Right lobe of liver (tissue), 4 donors: ENCODE measurements at regions not wholly inside any gene's neighbourhood (a gene's known extent, or its start where the extent isn't known, plus 50 kb on each side); places are given as distances from the start of the nearest gene placed in this dataset.

Experiments used
- POLR2A ChIP-seq: fragments of 450-650 bp; IDR thresholded peaks from one replicate; pipeline ENCODE4 v1.6.1; 2017; ENCODE audit warnings: antibody characterized with exemption, mild to moderate bottlenecking
- TF ChIP-seq, protein P1 (sequence below), 4 donors: fragments of 200-600 bp in 3 of 4; fragments of 450-650 bp in 1 of 4; IDR thresholded peaks; one replicate each; pipeline versions ENCODE4 v1.5.1 to v1.8.0; 2016 to 2022; ENCODE audit warnings: antibody characterized with exemption in 4 of 4, mild to moderate bottlenecking in 2 of 4
- donor health status: DM: no; HTN: no; CAD: no.
- donor health status: DM: no; HTN: no; CAD: no.
- donor health status: DM: no; HTN: yes; CAD: no.

DNA sequence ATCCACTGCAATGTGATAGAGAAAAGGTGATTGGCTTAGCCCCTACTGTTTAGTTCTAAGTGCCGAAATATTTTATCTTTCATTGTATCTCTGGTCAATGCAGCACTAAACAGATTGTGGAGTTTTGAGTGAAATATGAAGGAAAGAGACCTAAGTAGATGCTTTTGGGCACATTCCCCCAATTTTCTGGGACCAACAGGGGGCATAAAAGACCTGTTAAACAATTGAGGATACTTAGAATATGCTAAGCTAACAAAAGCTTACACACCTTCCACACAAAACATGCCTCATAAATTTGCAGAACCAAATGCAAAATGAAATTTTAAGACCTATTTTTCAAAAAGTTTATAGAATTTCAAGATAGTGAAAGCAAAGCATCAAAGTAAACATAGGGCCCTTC, 746.9 kb downstream of the TBC1D32 start:
- TF ChIP-seq, protein P1, sequence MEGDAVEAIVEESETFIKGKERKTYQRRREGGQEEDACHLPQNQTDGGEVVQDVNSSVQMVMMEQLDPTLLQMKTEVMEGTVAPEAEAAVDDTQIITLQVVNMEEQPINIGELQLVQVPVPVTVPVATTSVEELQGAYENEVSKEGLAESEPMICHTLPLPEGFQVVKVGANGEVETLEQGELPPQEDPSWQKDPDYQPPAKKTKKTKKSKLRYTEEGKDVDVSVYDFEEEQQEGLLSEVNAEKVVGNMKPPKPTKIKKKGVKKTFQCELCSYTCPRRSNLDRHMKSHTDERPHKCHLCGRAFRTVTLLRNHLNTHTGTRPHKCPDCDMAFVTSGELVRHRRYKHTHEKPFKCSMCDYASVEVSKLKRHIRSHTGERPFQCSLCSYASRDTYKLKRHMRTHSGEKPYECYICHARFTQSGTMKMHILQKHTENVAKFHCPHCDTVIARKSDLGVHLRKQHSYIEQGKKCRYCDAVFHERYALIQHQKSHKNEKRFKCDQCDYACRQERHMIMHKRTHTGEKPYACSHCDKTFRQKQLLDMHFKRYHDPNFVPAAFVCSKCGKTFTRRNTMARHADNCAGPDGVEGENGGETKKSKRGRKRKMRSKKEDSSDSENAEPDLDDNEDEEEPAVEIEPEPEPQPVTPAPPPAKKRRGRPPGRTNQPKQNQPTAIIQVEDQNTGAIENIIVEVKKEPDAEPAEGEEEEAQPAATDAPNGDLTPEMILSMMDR (IDR thresholded peaks at IDR 0.05), result no peak
- TF ChIP-seq POLR2A, result no peak
